Adrenal gland (tissue), 5 donors: ENCODE measurements at regions not wholly inside any gene's neighbourhood (a gene's known extent, or its start where the extent isn't known, plus 50 kb on each side); places are given as distances from the start of the nearest gene placed in this dataset.

Source experiments
- POLR2A ChIP-seq, 2 donors: fragments of 450-650 bp; IDR thresholded peaks; one replicate each; pipeline ENCODE4 v1.6.1; 2017; ENCODE audit warnings: antibody characterized with exemption in 2 of 2, mild to moderate bottlenecking in 2 of 2, moderate library complexity in 1 of 2
- TF ChIP-seq, protein P1 (sequence below), 6 experiments: fragments of 450-650 bp in 4 of 6; fragments of 200-600 bp in 2 of 6; sonication (generic) in 1 of 6; IDR thresholded peaks; 1 replicate in 5 of 6; 2 replicates in 1 of 6; pipeline versions ENCODE4 v1.5.1 to v1.8.0; 2016 to 2021; ENCODE audit warnings: antibody characterized with exemption in 6 of 6, mild to moderate bottlenecking in 2 of 6, moderate library complexity in 1 of 6
- donor health status: DM: no; HTN: no; CAD: no.

DNA sequence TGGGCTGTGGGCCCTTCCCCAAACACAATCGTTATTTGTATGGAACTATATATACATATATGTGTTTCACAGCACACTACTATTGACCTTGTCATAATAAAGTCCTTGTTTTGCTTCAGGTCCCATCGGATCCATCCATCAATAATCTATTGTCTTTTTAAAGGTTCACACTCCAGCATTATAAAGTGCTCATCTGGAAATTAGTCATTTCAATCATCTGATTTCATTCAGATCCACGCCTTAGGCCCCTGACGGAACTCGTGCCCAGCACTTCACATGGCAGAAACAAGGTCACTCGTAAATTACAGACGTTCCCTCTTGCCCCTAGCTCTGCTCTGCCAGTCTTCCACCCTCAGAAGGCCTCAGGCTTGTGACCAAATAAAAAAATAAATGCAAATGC lies 133.1 kb upstream of the PPP2R2D start:
- TF ChIP-seq, protein P1, sequence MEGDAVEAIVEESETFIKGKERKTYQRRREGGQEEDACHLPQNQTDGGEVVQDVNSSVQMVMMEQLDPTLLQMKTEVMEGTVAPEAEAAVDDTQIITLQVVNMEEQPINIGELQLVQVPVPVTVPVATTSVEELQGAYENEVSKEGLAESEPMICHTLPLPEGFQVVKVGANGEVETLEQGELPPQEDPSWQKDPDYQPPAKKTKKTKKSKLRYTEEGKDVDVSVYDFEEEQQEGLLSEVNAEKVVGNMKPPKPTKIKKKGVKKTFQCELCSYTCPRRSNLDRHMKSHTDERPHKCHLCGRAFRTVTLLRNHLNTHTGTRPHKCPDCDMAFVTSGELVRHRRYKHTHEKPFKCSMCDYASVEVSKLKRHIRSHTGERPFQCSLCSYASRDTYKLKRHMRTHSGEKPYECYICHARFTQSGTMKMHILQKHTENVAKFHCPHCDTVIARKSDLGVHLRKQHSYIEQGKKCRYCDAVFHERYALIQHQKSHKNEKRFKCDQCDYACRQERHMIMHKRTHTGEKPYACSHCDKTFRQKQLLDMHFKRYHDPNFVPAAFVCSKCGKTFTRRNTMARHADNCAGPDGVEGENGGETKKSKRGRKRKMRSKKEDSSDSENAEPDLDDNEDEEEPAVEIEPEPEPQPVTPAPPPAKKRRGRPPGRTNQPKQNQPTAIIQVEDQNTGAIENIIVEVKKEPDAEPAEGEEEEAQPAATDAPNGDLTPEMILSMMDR (IDR thresholded peaks at IDR 0.05) = no peak
- TF ChIP-seq POLR2A (IDR thresholded peaks at IDR 0.05) = no peak
